ENCODE measurements at regions not wholly inside any gene's neighbourhood (a gene's known extent, or its start where the extent isn't known, plus 50 kb on each side); places are given as distances from the start of the nearest gene placed in this dataset.

DNA sequence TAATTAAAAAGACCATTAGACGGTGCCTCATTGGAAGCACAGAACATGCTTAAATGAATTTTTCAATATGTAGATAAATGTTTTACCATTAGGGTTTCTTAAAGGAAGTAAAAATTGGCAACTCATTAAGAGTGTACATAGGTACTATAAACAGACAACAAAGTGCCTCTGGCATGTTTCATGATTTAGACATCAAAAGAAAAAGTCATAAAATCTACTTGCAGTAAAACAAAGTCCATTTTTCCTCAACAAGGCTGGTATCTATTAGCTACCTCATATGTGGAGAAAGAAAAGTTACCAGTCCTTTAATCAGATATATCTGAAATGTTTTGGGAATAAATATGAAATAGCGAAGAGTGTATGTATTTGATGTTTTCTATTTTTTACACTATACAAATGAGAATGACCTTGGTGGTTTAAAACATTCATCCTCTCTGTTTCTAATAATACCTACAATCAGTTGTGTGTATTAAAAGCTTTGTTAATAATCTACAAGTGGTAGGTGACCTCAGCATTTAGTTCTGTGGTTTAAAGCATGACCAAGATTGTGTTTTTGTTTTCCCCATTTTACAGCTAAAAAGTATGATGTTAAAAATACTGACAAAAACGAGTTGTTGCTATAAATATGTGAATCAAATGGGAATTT, 87.5 kb downstream of the HDGFL1 start:
- no peak for DNase-seq (ENCODE audit: low read depth)
- H3K4me3 ChIP-seq (replicated peaks; ENCODE audit: low read depth, low read length): no peak overlapping the region
- TF ChIP-seq, protein P1, sequence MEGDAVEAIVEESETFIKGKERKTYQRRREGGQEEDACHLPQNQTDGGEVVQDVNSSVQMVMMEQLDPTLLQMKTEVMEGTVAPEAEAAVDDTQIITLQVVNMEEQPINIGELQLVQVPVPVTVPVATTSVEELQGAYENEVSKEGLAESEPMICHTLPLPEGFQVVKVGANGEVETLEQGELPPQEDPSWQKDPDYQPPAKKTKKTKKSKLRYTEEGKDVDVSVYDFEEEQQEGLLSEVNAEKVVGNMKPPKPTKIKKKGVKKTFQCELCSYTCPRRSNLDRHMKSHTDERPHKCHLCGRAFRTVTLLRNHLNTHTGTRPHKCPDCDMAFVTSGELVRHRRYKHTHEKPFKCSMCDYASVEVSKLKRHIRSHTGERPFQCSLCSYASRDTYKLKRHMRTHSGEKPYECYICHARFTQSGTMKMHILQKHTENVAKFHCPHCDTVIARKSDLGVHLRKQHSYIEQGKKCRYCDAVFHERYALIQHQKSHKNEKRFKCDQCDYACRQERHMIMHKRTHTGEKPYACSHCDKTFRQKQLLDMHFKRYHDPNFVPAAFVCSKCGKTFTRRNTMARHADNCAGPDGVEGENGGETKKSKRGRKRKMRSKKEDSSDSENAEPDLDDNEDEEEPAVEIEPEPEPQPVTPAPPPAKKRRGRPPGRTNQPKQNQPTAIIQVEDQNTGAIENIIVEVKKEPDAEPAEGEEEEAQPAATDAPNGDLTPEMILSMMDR (IDR thresholded peaks at IDR 0.05; ENCODE audit: low read length, missing control alignments): no peak

DNA sequence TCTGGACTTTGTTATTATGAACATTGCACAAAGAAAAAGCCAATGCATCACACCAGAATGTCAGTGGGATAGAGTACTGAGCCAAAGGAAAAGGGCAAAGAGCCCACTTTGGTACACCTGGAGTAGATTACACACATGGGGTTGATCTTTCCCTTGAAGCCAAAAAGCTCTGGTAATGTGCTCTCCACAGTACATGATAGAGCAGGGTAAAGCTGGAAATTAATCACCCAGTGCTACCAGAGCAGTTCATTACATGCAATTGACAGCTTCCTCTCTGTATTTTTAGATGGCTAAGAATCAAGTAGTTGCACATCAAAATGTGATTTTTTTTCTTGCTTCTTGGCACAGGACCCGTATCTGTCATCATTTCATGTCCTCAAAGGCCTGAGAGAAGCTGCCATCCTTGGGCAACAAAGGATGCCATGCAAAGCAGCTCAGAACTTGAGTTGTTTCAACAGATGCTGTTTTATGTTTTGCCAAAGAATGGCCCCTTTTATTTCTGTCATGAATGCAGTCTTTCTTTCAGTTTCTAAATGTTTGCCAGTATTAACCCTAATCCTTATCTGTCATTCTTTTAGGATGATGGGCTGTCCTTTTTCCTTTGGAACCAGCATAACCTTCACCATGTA, 88.1 kb downstream of the HDGFL1 start:
- DNase-seq (ENCODE audit: low read depth): peak; percentile 14
- TF ChIP-seq, protein P1 (IDR thresholded peaks at IDR 0.05; ENCODE audit: low read length, missing control alignments): no peak
- no peak overlapping the region for H3K4me3 ChIP-seq (replicated peaks; ENCODE audit: low read depth, low read length)

DNA sequence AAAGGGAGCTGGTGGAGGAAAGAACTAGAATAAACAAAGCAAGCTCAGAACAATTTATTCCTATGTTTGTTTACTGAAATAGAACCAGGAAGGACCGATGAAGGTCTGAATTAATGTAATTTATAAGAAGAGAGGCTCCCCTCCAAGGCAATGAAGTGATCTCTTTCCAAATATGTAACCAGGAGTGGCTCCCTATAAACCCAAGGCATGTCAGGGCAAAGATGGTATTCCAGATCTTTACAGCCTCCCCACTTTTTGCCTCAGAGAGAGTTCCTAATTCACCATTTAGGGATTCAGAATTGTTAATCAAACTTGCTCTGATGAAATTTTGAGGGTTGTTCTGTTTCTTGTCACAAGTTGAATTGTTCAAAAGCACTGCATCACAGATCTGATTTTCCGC, 88.8 kb downstream of the HDGFL1 start:
- TF ChIP-seq, protein P1 (IDR thresholded peaks at IDR 0.05; ENCODE audit: low read length, missing control alignments): no peak
- no peak overlapping the region for H3K4me3 ChIP-seq (replicated peaks; ENCODE audit: low read depth, low read length)
- no peak for DNase-seq (ENCODE audit: low read depth)

DNA sequence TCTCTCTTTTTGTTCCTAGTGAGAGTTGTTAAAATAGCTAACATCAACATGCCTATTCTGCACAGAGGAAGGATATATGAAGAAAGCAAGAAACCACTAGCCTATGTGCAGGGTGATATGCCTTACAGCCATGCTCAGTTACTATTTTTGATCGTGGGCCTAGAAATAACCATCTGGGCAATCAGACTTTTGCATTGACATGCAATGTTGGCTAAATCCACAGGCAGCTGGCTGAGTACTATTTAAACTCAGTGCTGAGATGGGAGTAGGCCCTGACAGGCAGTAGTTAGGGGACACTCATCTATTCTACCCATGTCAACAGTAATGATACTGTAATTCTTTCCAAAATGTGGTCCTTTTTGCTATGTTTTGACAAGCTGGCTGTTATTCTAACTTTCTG, 89.6 kb downstream of the HDGFL1 start:
- no peak for DNase-seq (ENCODE audit: low read depth)
- no peak overlapping the region for H3K4me3 ChIP-seq (replicated peaks; ENCODE audit: low read depth, low read length)
- TF ChIP-seq, protein P1 (IDR thresholded peaks at IDR 0.05; ENCODE audit: low read length, missing control alignments): no peak

DNA sequence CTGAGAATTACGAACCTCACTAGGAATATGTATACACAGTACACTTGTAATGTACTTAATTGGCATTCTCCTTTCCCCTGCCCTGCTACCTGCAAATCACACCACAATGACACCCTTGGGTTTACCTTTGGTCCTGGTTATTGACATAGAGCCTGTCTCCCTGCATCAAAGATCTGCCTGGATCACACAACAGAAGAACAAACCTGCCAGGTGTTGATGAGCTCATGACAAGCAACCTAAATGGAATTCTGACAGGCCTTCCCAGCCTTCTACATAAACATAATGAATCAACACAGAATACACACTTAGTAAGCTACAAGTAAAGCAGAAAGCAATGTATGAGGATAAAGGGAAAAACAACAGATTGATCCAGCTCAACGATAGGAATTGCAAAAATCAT, 95.6 kb downstream of the HDGFL1 start:
- DNase-seq (ENCODE audit: low read depth): no peak
- TF ChIP-seq, protein P1 (IDR thresholded peaks at IDR 0.05; ENCODE audit: low read length, missing control alignments): no peak

DNA sequence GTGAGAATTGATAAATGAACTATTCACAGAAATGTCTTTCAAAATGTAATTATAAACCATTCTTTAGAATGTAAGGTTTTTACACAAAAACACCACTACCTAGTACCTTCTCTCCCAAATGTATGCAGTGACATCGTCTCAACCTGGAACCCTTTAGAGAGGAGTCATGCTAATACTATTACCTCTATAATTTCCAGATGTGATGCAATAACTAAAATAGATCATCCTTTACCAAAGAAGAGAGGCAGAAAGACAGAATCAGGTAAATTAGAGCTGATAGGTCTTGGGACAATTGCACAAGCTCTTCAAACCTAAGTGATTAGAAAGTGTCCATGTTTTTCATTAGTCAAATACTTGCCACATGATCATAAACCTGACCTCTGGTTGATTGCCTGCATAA, 96.7 kb downstream of the HDGFL1 start:
- TF ChIP-seq, protein P1 (IDR thresholded peaks at IDR 0.05; ENCODE audit: low read length, missing control alignments): no peak
- no peak overlapping the region for H3K4me3 ChIP-seq (replicated peaks; ENCODE audit: low read depth, low read length)
- DNase-seq (ENCODE audit: low read depth): no peak

More for the DNA sequence above, 95.6 kb downstream of the HDGFL1 start:
- H3K4me3 ChIP-seq (replicated peaks; ENCODE audit: low read depth, low read length): no peak overlapping the region

DNA sequence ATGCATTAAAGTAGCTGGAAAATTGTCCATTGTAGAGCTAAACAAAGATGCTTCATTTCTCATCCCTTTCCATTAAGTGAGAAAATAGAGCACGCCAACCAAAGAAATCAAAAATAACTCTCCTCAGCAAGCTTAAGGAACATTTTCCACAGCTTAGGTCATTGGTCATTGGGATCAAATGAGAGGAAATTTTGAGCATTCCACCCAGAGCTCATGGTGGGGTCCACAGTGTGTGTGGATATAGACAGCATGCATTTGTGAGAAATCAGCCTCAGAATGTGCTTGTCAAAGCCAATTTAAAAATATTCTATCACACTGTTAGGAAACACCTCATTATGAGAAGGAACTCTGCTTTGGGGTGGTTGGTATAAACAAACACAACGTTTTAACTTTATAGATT, 97.2 kb downstream of the HDGFL1 start:
- no peak overlapping the region for H3K4me3 ChIP-seq (replicated peaks; ENCODE audit: low read depth, low read length)
- TF ChIP-seq, protein P1 (IDR thresholded peaks at IDR 0.05; ENCODE audit: low read length, missing control alignments): no peak
- no peak for DNase-seq (ENCODE audit: low read depth)

Data from fibroblast of pulmonary artery (primary cell).